22Rv1 (cell line): ENCODE measurements at regions not wholly inside any gene's neighbourhood (a gene's known extent, or its start where the extent isn't known, plus 50 kb on each side); places are given as distances from the start of the nearest gene placed in this dataset.

Source experiments
- H3K27ac ChIP-seq: fragments of 450-650 bp; 2 replicates; pipeline ENCODE4 v1.5.1; 2017
- ZFX ChIP-seq: fragments of 450-650 bp; IDR thresholded peaks from 2 replicates; pipeline ENCODE4 v1.6.1; 2017; ENCODE audit warnings: antibody characterized with exemption, borderline replicate concordance
- TF ChIP-seq, protein P1 (sequence below): fragments of 450-650 bp; IDR thresholded peaks from 2 replicates; pipeline ENCODE4 v1.5.1; 2017; ENCODE audit warnings: mild to moderate bottlenecking

DNA sequence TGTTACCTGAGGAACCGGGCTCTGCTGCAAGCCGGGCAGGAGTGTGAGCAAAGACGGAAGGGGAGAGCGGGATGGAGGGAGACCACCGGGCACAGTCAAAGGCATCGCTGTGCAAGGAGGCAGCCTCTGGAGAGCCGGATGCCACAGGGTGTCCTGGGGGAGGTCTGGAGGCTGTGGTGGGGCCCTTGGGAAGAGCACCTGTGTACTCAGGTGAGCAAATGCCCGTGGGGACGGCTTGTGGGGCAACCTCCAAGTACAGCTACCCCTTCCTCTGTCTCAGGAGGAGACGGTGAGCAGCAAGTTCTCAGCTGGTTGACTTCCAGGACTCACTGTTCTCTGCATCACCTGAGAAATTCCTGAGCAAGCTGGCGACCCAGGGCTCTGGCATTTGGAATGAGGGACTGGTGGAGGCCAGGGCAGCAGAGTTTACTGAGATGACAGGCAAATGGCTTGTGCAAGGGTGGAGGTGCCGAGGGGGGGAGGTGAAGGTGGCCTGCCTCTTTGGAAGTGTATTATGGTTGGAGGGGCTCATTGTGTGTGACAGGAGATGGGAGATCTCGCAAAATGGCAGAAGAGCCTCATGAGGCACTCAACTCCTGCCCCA, 345.2 kb upstream of the SHH start:
- TF ChIP-seq, protein P1, sequence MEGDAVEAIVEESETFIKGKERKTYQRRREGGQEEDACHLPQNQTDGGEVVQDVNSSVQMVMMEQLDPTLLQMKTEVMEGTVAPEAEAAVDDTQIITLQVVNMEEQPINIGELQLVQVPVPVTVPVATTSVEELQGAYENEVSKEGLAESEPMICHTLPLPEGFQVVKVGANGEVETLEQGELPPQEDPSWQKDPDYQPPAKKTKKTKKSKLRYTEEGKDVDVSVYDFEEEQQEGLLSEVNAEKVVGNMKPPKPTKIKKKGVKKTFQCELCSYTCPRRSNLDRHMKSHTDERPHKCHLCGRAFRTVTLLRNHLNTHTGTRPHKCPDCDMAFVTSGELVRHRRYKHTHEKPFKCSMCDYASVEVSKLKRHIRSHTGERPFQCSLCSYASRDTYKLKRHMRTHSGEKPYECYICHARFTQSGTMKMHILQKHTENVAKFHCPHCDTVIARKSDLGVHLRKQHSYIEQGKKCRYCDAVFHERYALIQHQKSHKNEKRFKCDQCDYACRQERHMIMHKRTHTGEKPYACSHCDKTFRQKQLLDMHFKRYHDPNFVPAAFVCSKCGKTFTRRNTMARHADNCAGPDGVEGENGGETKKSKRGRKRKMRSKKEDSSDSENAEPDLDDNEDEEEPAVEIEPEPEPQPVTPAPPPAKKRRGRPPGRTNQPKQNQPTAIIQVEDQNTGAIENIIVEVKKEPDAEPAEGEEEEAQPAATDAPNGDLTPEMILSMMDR, result no peak
- no peak for TF ChIP-seq ZFX
- no peak overlapping the region for H3K27ac ChIP-seq

DNA sequence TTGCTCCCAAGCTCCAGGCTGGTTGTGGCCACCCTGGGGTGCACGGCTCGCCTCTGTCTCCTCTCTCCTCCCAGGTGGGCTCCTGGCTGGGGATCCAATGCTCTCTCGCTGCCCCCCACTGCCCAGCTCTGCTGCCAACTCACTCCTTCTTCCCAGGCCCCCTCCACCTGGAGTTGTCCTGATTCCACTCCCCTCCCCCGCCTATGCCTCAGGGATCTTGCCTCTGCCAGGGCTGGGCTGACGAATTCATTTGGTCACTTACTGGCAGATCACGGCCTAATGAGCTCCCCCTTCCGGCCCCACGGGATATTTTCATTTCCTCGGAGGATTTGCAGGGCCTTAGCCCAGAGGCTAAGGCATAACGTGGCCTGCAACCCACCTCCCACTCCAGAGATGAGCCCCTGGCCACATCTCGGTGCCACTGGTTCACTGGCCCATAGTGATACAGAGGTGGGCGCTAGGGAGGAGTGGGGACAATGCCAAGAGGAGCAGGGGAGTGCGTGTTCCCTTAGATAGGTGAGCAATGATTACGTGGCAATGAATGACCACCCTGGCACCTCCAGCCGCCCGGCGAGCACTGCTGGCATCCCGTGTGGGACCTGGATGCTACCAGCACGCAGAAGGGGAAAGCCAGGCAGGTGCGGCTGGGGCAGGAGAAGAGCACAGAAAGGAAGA, 344.6 kb upstream of the SHH start:
- no peak overlapping the region for H3K27ac ChIP-seq
- no peak for TF ChIP-seq ZFX
- TF ChIP-seq, protein P1, result peak; percentile 62

DNA sequence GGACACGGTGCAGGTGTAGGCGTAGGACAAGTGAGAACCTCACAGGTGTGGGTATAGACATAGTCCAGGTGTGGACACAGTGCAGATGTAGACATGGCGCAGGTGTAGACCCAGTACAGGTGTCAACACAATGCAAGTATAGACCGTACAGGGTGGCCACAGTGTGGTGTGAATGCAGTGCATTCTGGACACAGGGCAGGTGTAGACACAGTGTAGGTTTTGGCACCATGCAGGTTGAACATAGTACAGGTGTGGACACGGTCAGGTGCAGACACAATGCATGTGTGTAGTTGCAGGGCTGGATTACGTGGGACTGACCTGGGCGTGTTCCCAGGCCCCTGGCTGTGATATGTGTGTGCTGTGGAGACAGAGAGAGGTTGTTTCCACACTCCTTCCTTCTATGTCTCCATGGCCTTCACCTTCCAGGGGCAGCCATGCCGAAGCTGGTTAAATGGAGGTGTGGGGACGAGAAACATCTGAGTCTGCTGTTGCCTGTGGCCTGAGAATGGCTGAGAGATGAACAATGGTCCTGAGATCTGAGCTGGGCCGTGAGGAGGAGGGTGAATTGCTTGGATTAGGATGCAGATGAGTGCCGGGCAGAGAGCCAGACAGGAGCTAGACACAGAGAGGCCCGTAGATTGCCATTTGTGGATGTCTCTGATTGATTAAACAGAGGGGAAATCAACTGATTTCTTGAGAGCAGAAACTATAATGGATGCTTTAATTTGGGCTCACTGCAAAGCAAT, 343.9 kb upstream of the SHH start:
- no peak overlapping the region for H3K27ac ChIP-seq

DNA sequence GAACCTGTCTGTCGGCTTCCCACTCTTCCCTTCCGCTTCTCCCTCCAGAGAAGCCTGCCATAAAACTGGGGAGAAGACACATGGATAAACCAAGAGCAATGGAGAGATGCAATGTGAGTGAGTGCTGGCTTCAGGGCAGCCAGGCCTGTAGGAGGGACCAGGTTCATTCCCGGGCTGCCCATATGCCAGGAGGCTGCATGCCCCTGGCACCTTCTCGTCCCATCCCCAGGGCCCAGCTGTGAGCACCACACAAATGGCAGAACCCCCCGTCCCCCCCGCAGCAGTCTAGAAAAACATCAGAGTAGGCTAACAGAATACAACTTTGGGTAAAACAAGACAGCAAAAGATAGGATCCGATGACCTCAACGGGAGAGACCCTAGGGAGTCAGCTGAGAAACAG, 341.3 kb upstream of the SHH start:
- TF ChIP-seq, protein P1, result no peak
- TF ChIP-seq ZFX, result no peak
- H3K27ac ChIP-seq, result no peak overlapping the region

More for the DNA sequence above, 343.9 kb upstream of the SHH start:
- TF ChIP-seq, protein P1, result no peak
- no peak for TF ChIP-seq ZFX

DNA sequence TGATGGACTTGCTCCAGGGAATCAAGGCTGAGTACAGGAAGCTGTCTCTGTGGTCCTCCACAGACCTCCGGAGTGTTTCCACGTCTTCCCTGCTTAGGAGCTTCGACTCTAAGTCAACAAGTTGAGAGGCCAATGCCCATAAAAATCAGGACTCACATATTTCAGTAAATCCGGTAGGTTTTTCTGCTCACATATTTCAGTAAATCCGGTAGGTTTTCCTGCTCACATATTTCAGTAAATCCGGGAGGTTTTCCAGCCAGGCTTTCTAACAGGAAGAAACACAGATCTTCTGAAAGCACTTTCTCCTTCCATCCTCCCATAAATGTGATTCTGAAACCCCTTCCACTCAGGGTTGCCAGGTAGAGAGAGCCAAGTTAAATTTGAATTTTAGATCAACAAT, 340.1 kb upstream of the SHH start:
- TF ChIP-seq, protein P1, result no peak
- TF ChIP-seq ZFX, result no peak
- H3K27ac ChIP-seq, result no peak overlapping the region

DNA sequence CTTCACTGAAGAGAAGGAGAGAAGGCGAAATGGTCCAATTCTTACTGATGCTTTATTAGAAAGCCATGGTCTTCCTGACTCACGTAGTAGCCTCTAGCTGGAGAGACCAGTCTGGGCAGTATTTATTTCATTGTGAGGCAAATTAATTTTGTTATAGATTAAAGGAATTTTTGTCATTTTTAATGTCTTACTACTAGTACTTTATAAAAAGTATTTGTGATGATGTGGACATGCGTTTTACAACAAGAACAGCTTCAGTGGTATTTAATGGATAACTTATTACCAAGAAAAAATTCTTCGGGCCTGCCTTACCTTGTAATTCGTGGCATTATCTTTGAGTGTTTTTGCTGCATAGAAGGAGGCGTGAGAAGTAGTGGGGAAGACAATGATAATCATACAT, 339.4 kb upstream of the SHH start:
- TF ChIP-seq, protein P1, result no peak
- TF ChIP-seq ZFX, result no peak
- no peak overlapping the region for H3K27ac ChIP-seq

DNA sequence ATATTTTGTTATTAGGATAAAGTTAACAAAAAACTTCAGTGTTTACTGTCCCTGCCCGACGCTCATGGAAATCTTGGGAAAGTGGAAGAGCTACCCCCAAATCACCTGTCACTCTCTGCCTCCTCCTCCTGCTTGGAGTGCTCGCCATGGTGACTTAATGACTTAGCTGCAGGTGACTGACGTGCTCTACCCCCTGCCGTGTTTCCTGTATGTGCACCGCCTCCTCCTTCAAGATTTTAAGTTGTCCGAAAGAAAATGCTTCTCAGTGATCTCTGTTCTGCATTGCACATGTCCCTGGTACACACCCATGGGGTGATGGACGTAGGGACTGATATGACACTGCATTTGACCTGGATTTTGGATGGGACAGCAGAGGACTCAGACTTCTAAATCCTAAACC, 338.8 kb upstream of the SHH start:
- H3K27ac ChIP-seq, result no peak overlapping the region
- TF ChIP-seq ZFX, result no peak
- TF ChIP-seq, protein P1, result no peak
